WTC11 (cell line): ENCODE measurements at regions not wholly inside any gene's neighbourhood (a gene's known extent, or its start where the extent isn't known, plus 50 kb on each side); places are given as distances from the start of the nearest gene placed in this dataset.
"Not testable (repeated sequence)": the region's sequence is repeated elsewhere in the genome, so short reads cannot be mapped to it uniquely, and the experiment has no call there.

Experiments used
- ATAC-seq: fragments of 200-7000 bp; cut with Tn5 transposase; 2 replicates; pipeline ENCODE4 v1.10.0; 2021; ENCODE audit warnings: mild to moderate bottlenecking, moderate library complexity
- CTCF ChIA-PET: fragments of 300-600 bp; sonication (Branson Sonifier 250); formaldehyde crosslinking; loops from one replicate; lab custom pipeline; 2021; ENCODE audit warnings: antibody characterized with exemption; lab: Charles Lee
- POLR2A ChIA-PET: fragments of 350-600 bp; sonication (Branson Sonifier 250); formaldehyde crosslinking; loops from one replicate; lab custom pipeline; 2021; ENCODE audit warnings: antibody characterized with exemption; lab: Charles Lee
- DNase-seq: peaks from one replicate; pipeline ENCODE4 v3.0.0; 2021; ENCODE audit warnings: low spot score
- H3K27ac Mint-ChIP-seq: 2 replicates; pipeline ENCODE4 v1.8.0; 2021; ENCODE audit warnings: mixed read lengths
- H3K27me3 Mint-ChIP-seq: 2 replicates; pipeline ENCODE4 v1.8.0; 2021; ENCODE audit warnings: low read depth, mild to moderate bottlenecking, moderate library complexity, mixed read lengths
- H3K36me3 Mint-ChIP-seq: 2 replicates; pipeline ENCODE4 v1.8.0; 2021; ENCODE audit warnings: mixed read lengths
- H3K4me1 Mint-ChIP-seq: 2 replicates; pipeline ENCODE4 v1.8.0; 2022; ENCODE audit warnings: mixed read lengths
- H3K4me3 Mint-ChIP-seq: 2 replicates; pipeline ENCODE4 v1.8.0; 2021; ENCODE audit warnings: mild to moderate bottlenecking, moderate library complexity, mixed read lengths
- H3K9me3 Mint-ChIP-seq: 2 replicates; pipeline ENCODE4 v1.8.0; 2021; ENCODE audit warnings: mixed read lengths
- ATF1 ChIP-seq: sonication (generic); formaldehyde crosslinking; IDR thresholded peaks from 2 replicates; pipeline ENCODE4 v1.8.1; 2023; ENCODE audit warnings: mild to moderate bottlenecking, moderate library complexity, missing genetic modification reagents
- ATF3 ChIP-seq: sonication (generic); formaldehyde crosslinking; conservative IDR thresholded peaks from 2 replicates; pipeline ENCODE4 v1.8.1; 2022; ENCODE audit warnings: mild to moderate bottlenecking, missing genetic modification reagents
- CDX4 ChIP-seq: fragments of 250-450 bp; sonication (Bioruptor Pico); IDR thresholded peaks from 2 replicates; pipeline ENCODE4 v1.9.0; 2021; ENCODE audit warnings: moderate library complexity, mild to moderate bottlenecking, inconsistent platforms, borderline replicate concordance
- CREB1 ChIP-seq: sonication (generic); formaldehyde crosslinking; IDR thresholded peaks from 2 replicates; pipeline ENCODE4 v1.8.0; 2023; ENCODE audit warnings: mild to moderate bottlenecking, missing genetic modification reagents
- CREM ChIP-seq: sonication (generic); formaldehyde crosslinking; IDR thresholded peaks from 2 replicates; pipeline ENCODE4 v1.8.1; 2022; ENCODE audit warnings: mild to moderate bottlenecking, missing genetic modification reagents, moderate library complexity
- E2F1 ChIP-seq: sonication (generic); formaldehyde crosslinking; IDR thresholded peaks from 2 replicates; pipeline ENCODE4 v1.8.0; 2022; ENCODE audit warnings: mild to moderate bottlenecking, missing genetic modification reagents
- ERG ChIP-seq: fragments of 250-450 bp; sonication (Bioruptor Pico); IDR thresholded peaks from 2 replicates; pipeline ENCODE4 v1.8.0; 2021; ENCODE audit warnings: mild to moderate bottlenecking
- GABPB1 ChIP-seq: sonication (generic); formaldehyde crosslinking; IDR thresholded peaks from 2 replicates; pipeline ENCODE4 v1.8.1; 2023; ENCODE audit warnings: mild to moderate bottlenecking, missing genetic modification reagents
- GRHL2 ChIP-seq: fragments of 250-450 bp; sonication (Bioruptor Pico); IDR thresholded peaks from 2 replicates; pipeline ENCODE4 v1.8.0; 2022; ENCODE audit warnings: mild to moderate bottlenecking, moderate library complexity; ENCODE audit not compliant: insufficient replicate concordance, severe bottlenecking
- MLX ChIP-seq: sonication (generic); formaldehyde crosslinking; IDR thresholded peaks from 2 replicates; pipeline ENCODE4 v1.8.1; 2023; ENCODE audit warnings: mild to moderate bottlenecking, missing genetic modification reagents, moderate library complexity
- NR1H2 ChIP-seq: sonication (generic); formaldehyde crosslinking; IDR thresholded peaks from 2 replicates; pipeline ENCODE4 v1.9.0; 2021; ENCODE audit warnings: mild to moderate bottlenecking, moderate library complexity, missing genetic modification reagents
- SOX15 ChIP-seq: fragments of 250-450 bp; sonication (Bioruptor Pico); IDR thresholded peaks from 2 replicates; pipeline ENCODE4 v1.9.0; 2021; ENCODE audit warnings: mild to moderate bottlenecking
- TP53 ChIP-seq: sonication (generic); formaldehyde crosslinking; IDR thresholded peaks from 2 replicates; pipeline ENCODE4 v1.8.1; 2023; ENCODE audit warnings: mild to moderate bottlenecking, missing genetic modification reagents
- ZNF232 ChIP-seq: sonication (generic); formaldehyde crosslinking; IDR thresholded peaks from 2 replicates; pipeline ENCODE4 v1.8.0; 2022; ENCODE audit warnings: mild to moderate bottlenecking, missing genetic modification reagents
- ZNF281 ChIP-seq: sonication (generic); formaldehyde crosslinking; IDR thresholded peaks from 2 replicates; pipeline ENCODE4 v1.8.0; 2023; ENCODE audit warnings: mild to moderate bottlenecking, missing genetic modification reagents
- ZNF532 ChIP-seq: fragments of 250-450 bp; sonication (Bioruptor Pico); IDR thresholded peaks from 2 replicates; pipeline ENCODE4 v1.9.0; 2021; ENCODE audit warnings: mild to moderate bottlenecking, borderline replicate concordance

- TF ChIP-seq E2F1 (CRISPR knock-in tag) (no peak), CREB1 (CRISPR knock-in tag) (no peak), ATF1 (CRISPR knock-in tag) (no peak), GRHL2 (CRISPR knock-in tag) (no peak), ZNF532 (CRISPR knock-in tag) (no peak)
These were observed 159.8 kb upstream of the DLX2 start (continued) for GRCh38 chr2:172262486-172262885.

GRCh38 chr2:172264820-172265219 is 162.1 kb upstream of the DLX2 start:
- H3K36me3 Mint-ChIP-seq, H3K4me3 Mint-ChIP-seq, CTCF ChIA-PET, ATAC-seq, POLR2A ChIA-PET, DNase-seq, H3K27ac Mint-ChIP-seq: not testable (repeated sequence)
- Mint-ChIP-seq H3K27me3 (peaks cover 26% of the 10 kb centered on the region), H3K4me1 (peaks cover 26% of the 10 kb centered on the region), H3K9me3 (peaks cover 21% of the 10 kb centered on the region)

GRCh38 chr2:172269507-172270244 is 157.7 kb upstream of the ITGA6 start:
- H3K36me3 Mint-ChIP-seq, ATAC-seq, H3K4me3 Mint-ChIP-seq, POLR2A ChIA-PET, DNase-seq, H3K27ac Mint-ChIP-seq: not testable (repeated sequence)
- CTCF ChIA-PET = interaction anchor here (1.0 to 1.6 kb wide), 3 partner anchors 18 to 192 kb away, joined by 3 to 10 read pairs (median 3); no protein-coding TSS in a partner anchor
- Mint-ChIP-seq H3K9me3 (peaks cover 20% of the 10 kb centered on the region), H3K4me1 (peaks cover 38% of the 10 kb centered on the region), H3K27me3 (peaks cover 23% of the 10 kb centered on the region)

- peak overlapping the region; percentile 40 for H3K27ac Mint-ChIP-seq
- H3K4me1 Mint-ChIP-seq = peaks cover 46% of the 10 kb centered on the region
- ATAC-seq (peak; percentile 44), DNase-seq (peak; percentile 62)
- no peak overlapping the region for H3K4me3 Mint-ChIP-seq
- peaks cover 23% of the 10 kb centered on the region for H3K27me3 Mint-ChIP-seq
- peaks cover 14% of the 10 kb centered on the region for H3K9me3 Mint-ChIP-seq
- H3K36me3 Mint-ChIP-seq = no peaks in the 10 kb centered on the region; the same call in 1 of the 2 replicates
- CTCF ChIA-PET = interaction anchor here (1.0 to 1.6 kb wide), 4 partner anchors 19 to 191 kb away, joined by 3 to 10 read pairs (median 3); no protein-coding TSS in a partner anchor
- POLR2A ChIA-PET = no interaction called here
- TF ChIP-seq SOX15 (CRISPR knock-in tag) (no peak), NR1H2 (CRISPR knock-in tag) (no peak), ERG (CRISPR knock-in tag) (no peak), TP53 (no peak), ATF1 (CRISPR knock-in tag) (no peak), ZNF232 (CRISPR knock-in tag) (no peak), GABPB1 (CRISPR knock-in tag) (no peak), CDX4 (CRISPR knock-in tag) (no peak), CREM (CRISPR knock-in tag) (no peak), MLX (CRISPR knock-in tag) (no peak), ZNF281 (peak; percentile 95), ATF3 (CRISPR knock-in tag) (no peak)
These were observed 156.9 kb upstream of the ITGA6 start for GRCh38 chr2:172270278-172271079.
